K562 (cell line): ENCODE measurements at regions not wholly inside any gene's neighbourhood (a gene's known extent, or its start where the extent isn't known, plus 50 kb on each side); places are given as distances from the start of the nearest gene placed in this dataset.

Experiments used
- ATF6 ChIP-seq: sonication (generic); formaldehyde crosslinking; IDR thresholded peaks from 2 replicates; pipeline ENCODE4 v1.4.0; 2020; ENCODE audit warnings: mild to moderate bottlenecking, missing genetic modification reagents
- BCOR ChIP-seq: fragments of 450-650 bp; IDR thresholded peaks from 2 replicates; pipeline ENCODE4 v1.6.1; 2016
- IRF1 ChIP-seq: sonication (generic); formaldehyde crosslinking; IDR thresholded peaks from 2 replicates; pipeline ENCODE4 v1.8.0; 2022; ENCODE audit warnings: missing genetic modification reagents, mild to moderate bottlenecking, borderline replicate concordance
- MIER1 ChIP-seq: fragments of 450-650 bp; IDR thresholded peaks from 2 replicates; pipeline ENCODE4 v1.6.1; 2016; ENCODE audit warnings: antibody characterized with exemption, mild to moderate bottlenecking, low read depth
- NFIX ChIP-seq: fragments of 250-450 bp; sonication (Bioruptor Pico); IDR thresholded peaks from 2 replicates; pipeline ENCODE4 v1.4.0; 2020; ENCODE audit warnings: low read depth, mild to moderate bottlenecking, moderate library complexity
- RFX7 ChIP-seq: fragments of 250-450 bp; sonication (Bioruptor Pico); IDR thresholded peaks from 2 replicates; pipeline ENCODE4 v1.5.1; 2021; ENCODE audit warnings: mild to moderate bottlenecking
- TAF15 ChIP-seq: fragments of 200-400 bp; formaldehyde crosslinking; IDR thresholded peaks from 2 replicates; pipeline ENCODE4 v1.6.1; 2017; ENCODE audit warnings: mild to moderate bottlenecking, low read depth, low read length, moderate library complexity
- TCF15 ChIP-seq: fragments of 250-450 bp; sonication (Bioruptor Pico); IDR thresholded peaks from 2 replicates; pipeline ENCODE4 v1.8.0; 2022; ENCODE audit warnings: moderate library complexity, mild to moderate bottlenecking, inconsistent platforms
- TSHZ1 ChIP-seq: fragments of 250-450 bp; sonication (Bioruptor Pico); IDR thresholded peaks from 2 replicates; pipeline ENCODE4 v1.4.0; 2020; ENCODE audit warnings: mild to moderate bottlenecking, moderate library complexity
- ZNF239 ChIP-seq: fragments of 250-450 bp; sonication (Bioruptor Pico); IDR thresholded peaks from 2 replicates; pipeline ENCODE4 v1.4.0; 2020; ENCODE audit warnings: mild to moderate bottlenecking
- TF ChIP-seq, protein P1 (sequence below), 2 experiments: IDR thresholded peaks; 2 replicates each; pipeline ENCODE4 v1.6.1; 2011; ENCODE audit warnings: borderline replicate concordance in 1 of 2, control low read depth in 1 of 2, low read depth in 1 of 2, low read length in 1 of 2, mild to moderate bottlenecking in 1 of 2, mixed read lengths in 1 of 2, moderate library complexity in 1 of 2; ENCODE audit not compliant: insufficient read depth in 1 of 2, insufficient read length in 1 of 2, poor library complexity in 1 of 2, severe bottlenecking in 1 of 2; ENCODE audit errors: extremely low read depth in 1 of 2

DNA sequence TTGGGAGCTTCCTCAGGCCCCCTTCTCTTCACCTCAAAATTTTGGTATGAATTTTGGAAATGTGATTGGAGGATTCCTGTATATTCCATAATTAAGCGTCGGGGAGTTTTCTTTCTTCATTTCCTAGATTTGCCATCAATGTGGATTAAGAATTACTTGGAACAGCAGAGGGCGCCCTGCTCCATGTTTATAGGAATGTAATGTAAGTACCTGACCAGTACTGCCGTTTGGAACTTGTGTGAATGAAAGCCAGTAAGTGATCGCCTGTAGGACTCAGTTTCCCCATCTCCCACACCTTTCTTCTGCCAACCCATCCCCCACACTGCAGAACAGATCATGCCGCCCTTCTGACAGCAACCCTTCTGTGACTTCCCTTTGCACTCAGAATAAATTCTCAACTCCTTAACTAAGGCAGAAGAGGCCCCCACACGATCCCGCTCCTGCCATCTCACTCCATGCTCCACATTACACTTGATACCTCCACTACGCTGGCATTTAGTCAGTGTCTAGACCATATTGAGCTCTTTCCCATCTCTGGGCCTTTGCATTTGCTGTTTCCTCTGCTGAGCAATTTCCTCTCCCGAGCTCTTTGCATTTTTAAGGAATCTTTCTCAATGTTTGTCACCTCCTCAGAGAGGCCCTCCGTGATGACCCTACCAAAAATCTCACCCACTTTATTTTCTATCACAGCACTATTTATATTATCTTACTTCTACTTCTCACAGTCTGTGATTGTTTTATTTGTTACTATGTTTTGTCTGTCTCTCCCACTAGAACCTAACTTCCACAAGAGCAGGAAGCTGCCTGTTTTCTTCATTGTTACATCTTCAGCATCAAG is 79.5 kb upstream of the HTR4 start (continued):
- TF ChIP-seq ATF6 (CRISPR knock-in tag): no peak
- no peak for TF ChIP-seq TCF15 (CRISPR knock-in tag)
- TF ChIP-seq, protein P1, sequence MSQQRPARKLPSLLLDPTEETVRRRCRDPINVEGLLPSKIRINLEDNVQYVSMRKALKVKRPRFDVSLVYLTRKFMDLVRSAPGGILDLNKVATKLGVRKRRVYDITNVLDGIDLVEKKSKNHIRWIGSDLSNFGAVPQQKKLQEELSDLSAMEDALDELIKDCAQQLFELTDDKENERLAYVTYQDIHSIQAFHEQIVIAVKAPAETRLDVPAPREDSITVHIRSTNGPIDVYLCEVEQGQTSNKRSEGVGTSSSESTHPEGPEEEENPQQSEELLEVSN (IDR thresholded peaks at IDR 0.05; ENCODE audit: borderline replicate concordance in 1 of 2, extremely low read depth in 1 of 2, insufficient read depth in 1 of 2, insufficient read length in 1 of 2, low read depth in 1 of 2, low read length in 1 of 2, poor library complexity in 1 of 2, severe bottlenecking in 1 of 2): no peak
- no peak for TF ChIP-seq IRF1 (CRISPR knock-in tag)
- no peak for TF ChIP-seq TAF15
- TF ChIP-seq NFIX (CRISPR knock-in tag): no peak
- no peak for TF ChIP-seq RFX7
- TF ChIP-seq ZNF239 (CRISPR knock-in tag): no peak
- no peak for TF ChIP-seq TSHZ1 (CRISPR knock-in tag)
- no peak for TF ChIP-seq MIER1
- peak; percentile 62 for TF ChIP-seq BCOR
